ENCODE measurements at regions not wholly inside any gene's neighbourhood (a gene's known extent, or its start where the extent isn't known, plus 50 kb on each side); places are given as distances from the start of the nearest gene placed in this dataset.

DNA sequence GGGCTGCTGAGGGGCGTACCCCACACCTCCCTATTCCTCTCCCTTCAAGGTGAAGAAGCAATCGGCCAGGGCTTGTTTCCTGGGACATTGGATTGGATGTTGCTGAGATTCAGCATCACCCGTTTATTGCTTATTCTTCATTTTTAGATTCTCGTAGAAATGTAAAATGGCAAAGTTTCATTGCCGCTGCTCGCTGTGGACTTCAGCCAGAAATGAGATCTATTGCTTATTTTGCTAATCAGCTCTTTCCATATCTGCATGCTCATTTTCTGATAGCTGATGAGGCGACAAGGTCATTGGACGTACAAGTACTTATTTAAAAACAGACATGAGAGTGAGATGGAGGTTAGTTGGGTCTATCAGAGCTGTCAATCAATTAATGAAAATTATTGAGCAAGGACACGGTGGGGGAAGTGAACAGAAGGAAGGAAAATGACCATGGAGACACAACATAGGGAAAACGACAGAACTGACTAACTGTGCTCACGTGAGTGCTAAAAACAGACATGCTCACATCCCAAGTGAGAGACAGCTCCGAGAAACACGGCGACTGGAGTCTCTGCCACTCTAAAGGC is 471.2 kb downstream of the NR2F2 start:
- H3K4me3 ChIP-seq (ENCODE audit: low read depth, poor library complexity, severe bottlenecking), result no peak overlapping the region
- intact Hi-C loops (cut with DNase I; ENCODE audit: low total_unique reads), result no loop called here
- WGBS, 2 donors, result 87 to 88% methylated on average over 14 of the region's 14 CpGs
- TF ChIP-seq POLR2A (IDR thresholded peaks at IDR 0.05), result no peak
- TF ChIP-seq, protein P1, sequence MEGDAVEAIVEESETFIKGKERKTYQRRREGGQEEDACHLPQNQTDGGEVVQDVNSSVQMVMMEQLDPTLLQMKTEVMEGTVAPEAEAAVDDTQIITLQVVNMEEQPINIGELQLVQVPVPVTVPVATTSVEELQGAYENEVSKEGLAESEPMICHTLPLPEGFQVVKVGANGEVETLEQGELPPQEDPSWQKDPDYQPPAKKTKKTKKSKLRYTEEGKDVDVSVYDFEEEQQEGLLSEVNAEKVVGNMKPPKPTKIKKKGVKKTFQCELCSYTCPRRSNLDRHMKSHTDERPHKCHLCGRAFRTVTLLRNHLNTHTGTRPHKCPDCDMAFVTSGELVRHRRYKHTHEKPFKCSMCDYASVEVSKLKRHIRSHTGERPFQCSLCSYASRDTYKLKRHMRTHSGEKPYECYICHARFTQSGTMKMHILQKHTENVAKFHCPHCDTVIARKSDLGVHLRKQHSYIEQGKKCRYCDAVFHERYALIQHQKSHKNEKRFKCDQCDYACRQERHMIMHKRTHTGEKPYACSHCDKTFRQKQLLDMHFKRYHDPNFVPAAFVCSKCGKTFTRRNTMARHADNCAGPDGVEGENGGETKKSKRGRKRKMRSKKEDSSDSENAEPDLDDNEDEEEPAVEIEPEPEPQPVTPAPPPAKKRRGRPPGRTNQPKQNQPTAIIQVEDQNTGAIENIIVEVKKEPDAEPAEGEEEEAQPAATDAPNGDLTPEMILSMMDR (IDR thresholded peaks at IDR 0.05), result no peak
- DNase-seq (ENCODE audit: low spot score in 2 of 2), result no peak

DNA sequence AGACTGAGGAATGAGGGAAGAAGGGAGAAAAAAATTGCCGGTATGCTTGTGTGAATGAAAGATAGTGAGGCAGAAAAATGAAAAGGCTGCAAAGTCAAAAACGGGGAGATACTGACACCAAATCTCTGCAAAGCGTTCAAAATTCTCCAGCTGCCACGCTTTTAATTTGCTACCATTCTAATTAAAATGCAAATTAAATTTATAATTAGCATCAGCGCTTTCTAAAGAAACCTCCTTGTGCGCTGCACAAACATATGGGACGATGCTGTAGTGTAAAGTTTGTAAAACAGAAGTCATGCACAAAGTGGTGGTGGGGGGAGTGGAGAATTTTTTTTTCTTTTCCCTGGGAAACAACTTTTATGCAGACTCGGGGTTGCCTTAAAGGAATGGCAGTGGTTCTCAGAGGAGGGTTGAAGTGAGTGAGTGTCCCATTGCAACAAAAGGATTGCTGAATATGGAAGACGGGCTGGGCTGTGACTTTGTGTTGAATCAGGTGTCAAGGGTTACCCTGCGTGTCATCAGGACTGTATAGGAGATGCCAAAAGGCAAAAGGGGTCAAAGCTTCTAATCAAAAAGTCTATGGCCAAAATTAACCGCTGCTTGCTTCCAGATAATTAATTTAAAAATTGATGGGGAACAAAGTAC is 472.2 kb downstream of the NR2F2 start:
- intact Hi-C loops (cut with DNase I; ENCODE audit: low total_unique reads), result no loop called here
- no peak for DNase-seq (ENCODE audit: low spot score in 2 of 2)

DNA sequence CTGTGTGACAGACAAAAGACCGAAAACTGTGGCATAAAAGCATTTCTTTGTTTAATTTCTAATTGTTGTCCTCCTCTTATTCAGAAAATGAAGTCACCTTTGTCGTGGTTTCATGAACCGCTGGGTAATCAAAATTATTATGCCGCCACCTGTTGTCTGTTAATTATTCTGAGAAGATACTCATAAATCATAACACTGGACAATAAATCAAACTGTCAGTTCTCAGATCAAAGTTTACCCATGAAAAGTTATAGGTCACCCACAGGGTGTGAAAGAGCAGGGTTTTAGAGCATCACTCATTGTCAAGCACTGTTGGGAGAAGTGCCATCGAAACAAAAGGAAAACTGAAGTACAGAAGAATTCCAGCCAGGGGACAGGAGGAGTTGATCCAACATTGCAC is 474.3 kb downstream of the NR2F2 start:
- DNase-seq (ENCODE audit: low spot score in 2 of 2), result no peak
- H3K4me3 ChIP-seq (ENCODE audit: low read depth, poor library complexity, severe bottlenecking), result no peak overlapping the region
- 67 to 71% methylated on average over 5 of the region's 5 CpGs for WGBS, 2 donors
- intact Hi-C loops (cut with DNase I; ENCODE audit: low total_unique reads), result no loop called here
- TF ChIP-seq POLR2A (IDR thresholded peaks at IDR 0.05), result no peak
- TF ChIP-seq, protein P1 (IDR thresholded peaks at IDR 0.05), result no peak

More for the DNA sequence above, 472.2 kb downstream of the NR2F2 start:
- no peak overlapping the region for H3K4me3 ChIP-seq (ENCODE audit: low read depth, poor library complexity, severe bottlenecking)
- 74 to 80% methylated on average over 11 of the region's 11 CpGs for WGBS, 2 donors
- TF ChIP-seq, protein P1 (IDR thresholded peaks at IDR 0.05), result no peak
- no peak for TF ChIP-seq POLR2A (IDR thresholded peaks at IDR 0.05)

DNA sequence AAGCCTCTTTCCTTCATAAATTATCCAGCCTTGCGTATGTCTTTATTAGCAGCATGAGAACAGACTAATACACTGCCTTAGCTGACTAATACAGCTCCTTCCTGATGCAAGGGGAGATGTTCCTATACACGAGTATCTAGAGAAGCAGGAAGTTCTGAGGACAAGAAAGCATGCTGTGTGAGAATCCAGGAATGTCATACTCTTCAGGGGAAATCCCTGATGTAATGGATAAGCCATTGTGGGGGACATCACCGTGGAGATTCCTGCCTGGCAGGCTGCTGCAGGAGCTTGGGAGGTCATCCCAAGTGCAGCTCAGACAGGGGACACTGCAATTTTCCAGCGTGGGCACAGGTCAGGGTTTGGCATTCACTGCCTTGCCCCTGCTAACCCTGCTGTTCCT is 476.9 kb downstream of the NR2F2 start:
- intact Hi-C loops (cut with DNase I; ENCODE audit: low total_unique reads), result no loop called here
- no peak overlapping the region for H3K4me3 ChIP-seq (ENCODE audit: low read depth, poor library complexity, severe bottlenecking)
- TF ChIP-seq, protein P1 (IDR thresholded peaks at IDR 0.05), result no peak
- TF ChIP-seq POLR2A (IDR thresholded peaks at IDR 0.05), result no peak
- no peak for DNase-seq (ENCODE audit: low spot score in 2 of 2)
- WGBS, 2 donors, result 63 to 67% methylated on average over 4 of the region's 4 CpGs

DNA sequence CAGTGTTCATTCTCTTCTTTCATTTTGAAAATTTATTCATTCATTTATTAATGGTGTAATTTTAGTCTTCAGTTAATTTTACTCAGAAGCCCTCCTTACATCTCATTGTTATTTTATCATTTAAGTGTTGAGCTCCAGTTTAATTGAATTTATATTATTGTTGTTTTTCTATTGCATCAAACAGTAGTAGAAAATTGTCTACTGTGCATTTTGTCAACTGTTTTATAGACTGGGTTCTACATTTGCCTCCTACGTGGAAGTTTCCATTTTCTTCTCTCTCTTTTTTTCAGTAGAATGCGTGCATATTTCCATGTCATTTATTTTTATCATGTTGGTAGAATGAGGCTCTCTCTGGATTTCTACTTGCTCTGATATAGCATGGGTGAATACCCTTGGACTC is 487.4 kb downstream of the NR2F2 start:
- no peak for TF ChIP-seq POLR2A (IDR thresholded peaks at IDR 0.05)
- TF ChIP-seq, protein P1 (IDR thresholded peaks at IDR 0.05), result no peak
- H3K4me3 ChIP-seq (ENCODE audit: low read depth, poor library complexity, severe bottlenecking), result no peak overlapping the region
- intact Hi-C loops (cut with DNase I; ENCODE audit: low total_unique reads), result no loop called here
- DNase-seq (ENCODE audit: low spot score in 2 of 2), result no peak
- WGBS, 2 donors, result 83 to 92% methylated on average over 2 of the region's 2 CpGs

DNA sequence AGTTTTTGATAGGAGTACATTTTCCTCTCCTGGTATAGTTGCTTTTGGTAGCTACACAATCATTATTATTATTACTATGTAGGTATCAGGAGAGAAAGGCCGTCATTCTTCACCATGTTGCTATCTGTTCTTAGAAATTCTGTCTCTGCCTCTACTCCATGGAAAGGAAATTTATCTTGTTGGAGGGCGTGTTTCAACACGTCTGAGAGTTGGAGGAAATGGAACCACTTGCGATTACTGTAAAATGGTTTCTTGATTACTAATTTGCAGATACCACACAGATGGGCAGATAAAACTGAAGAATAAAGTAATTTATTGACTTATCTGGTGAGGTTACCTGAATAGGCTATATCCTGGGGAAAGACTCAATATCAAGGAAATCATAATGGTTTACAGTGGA is 488.4 kb downstream of the NR2F2 start:
- WGBS, 2 donors, result 69 to 74% methylated on average over 4 of the region's 4 CpGs
- TF ChIP-seq, protein P1 (IDR thresholded peaks at IDR 0.05), result no peak
- TF ChIP-seq POLR2A (IDR thresholded peaks at IDR 0.05), result no peak
- no peak overlapping the region for H3K4me3 ChIP-seq (ENCODE audit: low read depth, poor library complexity, severe bottlenecking)
- DNase-seq (ENCODE audit: low spot score in 2 of 2), result no peak
- intact Hi-C loops (cut with DNase I; ENCODE audit: low total_unique reads), result no loop called here
